Endodermal cell (in vitro differentiated cells): ENCODE measurements at regions not wholly inside any gene's neighbourhood (a gene's known extent, or its start where the extent isn't known, plus 50 kb on each side); places are given as distances from the start of the nearest gene placed in this dataset.
"Not testable (repeated sequence)": the region's sequence is repeated elsewhere in the genome, so short reads cannot be mapped to it uniquely, and the experiment has no call there.

Experiments used
- DNase-seq: peaks from one replicate; pipeline ENCODE4 v3.0.0-alpha.2; 2017
- H3K27ac ChIP-seq: 2 replicates; pipeline ENCODE4 v1.5.1; 2013; ENCODE audit warnings: mild to moderate bottlenecking, low read depth, low read length, moderate library complexity
- H3K27me3 ChIP-seq: 2 replicates; pipeline ENCODE4 v1.6.1; 2013; ENCODE audit warnings: mild to moderate bottlenecking, low read length, moderate library complexity; ENCODE audit not compliant: insufficient read depth, control insufficient read depth, poor library complexity, severe bottlenecking
- H3K36me3 ChIP-seq: 2 replicates; pipeline ENCODE4 v1.7.0; 2013; ENCODE audit warnings: mild to moderate bottlenecking, low read length, moderate library complexity; ENCODE audit not compliant: control insufficient read depth, insufficient read depth
- H3K4me1 ChIP-seq: one replicate; pipeline ENCODE4 v1.7.0; 2013; ENCODE audit warnings: low read length; ENCODE audit not compliant: control insufficient read depth, insufficient read depth
- H3K4me3 ChIP-seq: 2 replicates; pipeline ENCODE4 v1.5.1; 2013; ENCODE audit warnings: mild to moderate bottlenecking, low read length, moderate library complexity
- H3K9ac ChIP-seq: 2 replicates; pipeline ENCODE4 v1.6.1; 2013; ENCODE audit warnings: mild to moderate bottlenecking, low read length, moderate library complexity; ENCODE audit not compliant: poor library complexity, severe bottlenecking; ENCODE audit errors: extremely low read depth
- H3K9me3 ChIP-seq: 2 replicates; pipeline ENCODE4 v1.6.1; 2013; ENCODE audit warnings: mild to moderate bottlenecking, low read length, moderate library complexity; ENCODE audit not compliant: control insufficient read depth
- H3K27ac Mint-ChIP-seq: 2 replicates; pipeline ENCODE4 v1.8.0; 2020; ENCODE audit warnings: mixed read lengths
- H3K27me3 Mint-ChIP-seq: 2 replicates; pipeline ENCODE4 v1.8.0; 2021; ENCODE audit warnings: mild to moderate bottlenecking, mixed read lengths; ENCODE audit not compliant: insufficient read depth
- H3K36me3 Mint-ChIP-seq: 2 replicates; pipeline ENCODE4 v1.8.0; 2020; ENCODE audit warnings: low read depth, mixed read lengths
- H3K4me1 Mint-ChIP-seq: 2 replicates; pipeline ENCODE4 v1.8.0; 2020; ENCODE audit warnings: mixed read lengths
- H3K4me3 Mint-ChIP-seq: 2 replicates; pipeline ENCODE4 v1.8.0; 2020; ENCODE audit warnings: mild to moderate bottlenecking, moderate library complexity, mixed read lengths
- H3K9me3 Mint-ChIP-seq: 2 replicates; pipeline ENCODE4 v1.8.0; 2020; ENCODE audit warnings: mild to moderate bottlenecking, mixed read lengths
- WGBS, 2 experiments: methylation state at CpG; one replicate each; pipeline versions ENCODE4 v1.1.5 to v1.1.7; 2013; ENCODE audit warnings: missing lambda C conversion rate in 2 of 2, mixed read lengths in 1 of 2; ENCODE audit not compliant: insufficient coverage in 1 of 2, insufficient read length in 1 of 2; 5-methylcytosine and 5-hydroxymethylcytosine counted together
- TF ChIP-seq, protein P1 (sequence below): fragments of 200-600 bp; sonication (generic); conservative IDR thresholded peaks from 2 replicates; pipeline ENCODE4 v1.5.0; 2021; ENCODE audit warnings: antibody characterized with exemption, mild to moderate bottlenecking

DNA sequence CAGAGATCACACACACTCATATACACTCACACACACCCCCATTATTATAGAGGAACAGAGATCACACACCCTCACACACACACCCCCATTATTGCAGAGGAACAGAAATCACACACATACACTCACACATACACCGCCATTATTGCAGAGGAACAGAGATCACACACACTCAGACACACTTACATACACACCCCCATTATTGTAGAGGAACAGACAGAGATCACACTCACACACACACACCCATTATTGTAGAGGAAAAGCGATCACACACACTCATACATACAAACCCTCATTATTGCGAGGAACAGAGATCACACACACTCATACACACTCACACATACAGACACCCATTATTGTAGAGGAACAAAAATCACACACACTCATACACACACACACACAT is 239.0 kb downstream of the BUB3 start:
- H3K27ac Mint-ChIP-seq, result no peak overlapping the region
- no peak overlapping the region for H3K4me3 ChIP-seq
- peaks cover 19% of the 10 kb centered on the region for H3K36me3 Mint-ChIP-seq
- no peaks in the 10 kb centered on the region for H3K36me3 ChIP-seq
- H3K4me3 Mint-ChIP-seq, result no peak overlapping the region
- H3K27me3 ChIP-seq, result no peaks in the 10 kb centered on the region
- H3K4me1 Mint-ChIP-seq, result no peaks in the 10 kb centered on the region
- no peak for DNase-seq
- WGBS, 2 experiments, result 82 to 93% methylated on average over 2 to 3 of the region's 3 CpGs
- H3K9ac ChIP-seq, result no peak overlapping the region
- H3K4me1 ChIP-seq, result no peaks in the 10 kb centered on the region
- no peaks in the 10 kb centered on the region for H3K27me3 Mint-ChIP-seq
- no peak overlapping the region for H3K27ac ChIP-seq
- TF ChIP-seq, protein P1, sequence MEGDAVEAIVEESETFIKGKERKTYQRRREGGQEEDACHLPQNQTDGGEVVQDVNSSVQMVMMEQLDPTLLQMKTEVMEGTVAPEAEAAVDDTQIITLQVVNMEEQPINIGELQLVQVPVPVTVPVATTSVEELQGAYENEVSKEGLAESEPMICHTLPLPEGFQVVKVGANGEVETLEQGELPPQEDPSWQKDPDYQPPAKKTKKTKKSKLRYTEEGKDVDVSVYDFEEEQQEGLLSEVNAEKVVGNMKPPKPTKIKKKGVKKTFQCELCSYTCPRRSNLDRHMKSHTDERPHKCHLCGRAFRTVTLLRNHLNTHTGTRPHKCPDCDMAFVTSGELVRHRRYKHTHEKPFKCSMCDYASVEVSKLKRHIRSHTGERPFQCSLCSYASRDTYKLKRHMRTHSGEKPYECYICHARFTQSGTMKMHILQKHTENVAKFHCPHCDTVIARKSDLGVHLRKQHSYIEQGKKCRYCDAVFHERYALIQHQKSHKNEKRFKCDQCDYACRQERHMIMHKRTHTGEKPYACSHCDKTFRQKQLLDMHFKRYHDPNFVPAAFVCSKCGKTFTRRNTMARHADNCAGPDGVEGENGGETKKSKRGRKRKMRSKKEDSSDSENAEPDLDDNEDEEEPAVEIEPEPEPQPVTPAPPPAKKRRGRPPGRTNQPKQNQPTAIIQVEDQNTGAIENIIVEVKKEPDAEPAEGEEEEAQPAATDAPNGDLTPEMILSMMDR, result no peak
- peaks cover 31% of the 10 kb centered on the region for H3K9me3 Mint-ChIP-seq
- peaks cover 13% of the 10 kb centered on the region for H3K9me3 ChIP-seq

DNA sequence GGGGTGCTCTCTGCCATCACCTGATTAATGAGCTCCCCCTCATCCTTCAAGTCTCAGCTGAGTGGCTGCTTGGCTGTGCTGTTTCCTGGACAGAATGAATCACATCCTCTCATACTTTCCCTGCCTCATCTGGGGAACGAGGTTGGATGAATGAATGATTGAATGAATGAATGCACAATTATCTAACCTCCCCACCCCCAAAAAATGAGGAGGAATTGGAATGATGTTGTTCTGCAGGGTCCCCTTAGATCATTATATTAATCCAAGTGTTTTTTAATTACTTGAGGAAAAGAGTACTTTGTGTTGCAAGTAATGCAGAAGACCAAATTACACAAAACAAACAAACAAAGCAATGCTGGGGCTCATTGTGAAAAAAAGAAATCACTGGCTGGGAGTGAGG is 240.2 kb downstream of the BUB3 start:
- H3K27ac Mint-ChIP-seq, result no peak overlapping the region
- no peak overlapping the region for H3K27ac ChIP-seq
- no peaks in the 10 kb centered on the region for H3K27me3 ChIP-seq
- no peak for DNase-seq
- WGBS, 2 experiments, result no CpG with 5 or more reads among the region's 1 CpG
- peaks cover 19% of the 10 kb centered on the region for H3K9me3 Mint-ChIP-seq
- H3K27me3 Mint-ChIP-seq, result no peaks in the 10 kb centered on the region
- no peak overlapping the region for H3K9ac ChIP-seq
- TF ChIP-seq, protein P1, result no peak
- peaks cover 12% of the 10 kb centered on the region for H3K36me3 Mint-ChIP-seq
- H3K36me3 ChIP-seq, result no peaks in the 10 kb centered on the region
- no peaks in the 10 kb centered on the region for H3K4me1 Mint-ChIP-seq
- H3K4me3 Mint-ChIP-seq, result no peak overlapping the region
- H3K4me3 ChIP-seq, result no peak overlapping the region
- peaks cover 5% of the 10 kb centered on the region for H3K9me3 ChIP-seq
- no peaks in the 10 kb centered on the region for H3K4me1 ChIP-seq

DNA sequence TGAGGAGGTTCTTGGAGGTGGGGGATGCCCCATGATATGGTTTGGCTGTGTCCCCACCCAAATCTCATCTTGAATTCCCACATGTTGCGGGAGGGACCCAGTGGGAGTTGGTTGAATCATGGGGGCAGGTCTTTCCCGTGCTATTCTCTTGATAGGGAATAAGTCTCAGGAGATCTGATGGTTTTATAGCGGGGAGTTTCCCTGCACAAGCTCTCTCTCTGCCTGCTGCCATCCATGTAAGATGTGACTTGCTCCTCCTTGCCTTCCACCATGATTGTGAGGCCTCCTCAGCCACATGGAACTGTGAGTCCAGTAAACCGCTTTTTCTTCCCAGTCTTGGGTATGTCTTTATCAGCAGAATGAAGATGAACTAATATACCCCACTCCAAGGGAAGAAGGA is 241.0 kb downstream of the BUB3 start:
- not testable (repeated sequence) for H3K4me1 Mint-ChIP-seq, DNase-seq, H3K9me3 ChIP-seq, H3K4me3 ChIP-seq, H3K9ac ChIP-seq, H3K27ac Mint-ChIP-seq, H3K4me3 Mint-ChIP-seq, H3K27me3 ChIP-seq, H3K36me3 ChIP-seq, H3K27me3 Mint-ChIP-seq, H3K27ac ChIP-seq, H3K4me1 ChIP-seq
- peaks cover 18% of the 10 kb centered on the region for H3K9me3 Mint-ChIP-seq
- 96% methylated on average over 3 of the region's 4 CpGs; no CpG with 5 or more reads in 1 of the 2 experiments for WGBS, 2 experiments
- peaks cover 12% of the 10 kb centered on the region for H3K36me3 Mint-ChIP-seq

DNA sequence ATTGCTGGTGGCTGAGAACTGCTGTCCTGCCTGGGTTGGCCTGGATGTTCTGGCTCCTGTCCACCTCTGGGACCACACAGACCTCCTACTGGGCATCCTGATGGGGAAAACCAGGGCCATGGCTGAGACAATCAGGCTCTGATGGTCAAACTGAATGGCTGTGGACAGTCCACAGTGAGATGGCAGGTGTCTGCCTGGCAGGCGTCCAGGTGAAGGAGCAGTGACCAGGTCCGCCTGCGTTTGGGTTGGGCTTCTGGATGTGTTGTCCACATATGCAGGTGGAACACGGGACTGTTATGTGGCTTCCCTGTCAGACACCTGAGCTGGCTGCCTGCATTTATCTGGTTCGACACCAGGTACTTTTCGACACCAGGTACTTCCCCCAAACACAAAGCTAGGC is 241.7 kb downstream of the BUB3 start:
- peaks cover 12% of the 10 kb centered on the region for H3K36me3 Mint-ChIP-seq

More for the DNA sequence above, 241.7 kb downstream of the BUB3 start:
- whole genome bisulfite sequencing, 2 experiments, result 93 to 98% methylated on average over 5 to 6 of the region's 6 CpGs
- Mint-ChIP-seq H3K27me3 (no peaks in the 10 kb centered on the region), H3K4me3 (no peak overlapping the region), H3K4me1 (no peaks in the 10 kb centered on the region), H3K9me3 (peaks cover 18% of the 10 kb centered on the region), H3K27ac (no peak overlapping the region)
- Histone ChIP-seq H3K27me3 (no peaks in the 10 kb centered on the region), H3K9me3 (no peaks in the 10 kb centered on the region), H3K4me1 (no peaks in the 10 kb centered on the region), H3K36me3 (no peaks in the 10 kb centered on the region), H3K4me3 (no peak overlapping the region), H3K9ac (no peak overlapping the region), H3K27ac (no peak overlapping the region)
- DNase-seq, result peak; percentile 21
- TF ChIP-seq, protein P1, result no peak
